Neural cell (in vitro differentiated cells): ENCODE measurements at regions not wholly inside any gene's neighbourhood (a gene's known extent, or its start where the extent isn't known, plus 50 kb on each side); places are given as distances from the start of the nearest gene placed in this dataset.

ENCODE experiments used
- H2AFZ ChIP-seq: fragments of 200-600, 300-800 bp; sonication (generic), shearing (Covaris generic); 2 replicates; pipeline ENCODE4 v1.6.0; 2014; ENCODE audit warnings: low read depth, mild to moderate bottlenecking, antibody characterized with exemption, low read length, moderate library complexity
- H3F3A ChIP-seq: fragments of 200-600 bp; shearing (Covaris generic); 2 replicates; pipeline ENCODE4 v1.6.1; 2016; ENCODE audit warnings: mild to moderate bottlenecking, moderate library complexity, mixed read lengths, antibody characterized with exemption, low read length; ENCODE audit not compliant: insufficient read depth, poor library complexity, severe bottlenecking
- H3K27ac ChIP-seq: fragments of 200-600, 300-800 bp; sonication (generic), shearing (Covaris generic); 2 replicates; pipeline ENCODE4 v1.5.1; 2014; ENCODE audit warnings: mild to moderate bottlenecking, low read length, moderate library complexity
- H3K27me3 ChIP-seq: fragments of 300-800, 200-600 bp; sonication (generic), shearing (Covaris generic); 2 replicates; pipeline ENCODE4 v1.6.0; 2014; ENCODE audit warnings: mild to moderate bottlenecking, low read depth, low read length, moderate library complexity; ENCODE audit not compliant: insufficient read depth
- H3K36me3 ChIP-seq: fragments of 300-800, 200-600 bp; sonication (generic), shearing (Covaris generic); 2 replicates; pipeline ENCODE4 v1.5.1; 2014; ENCODE audit warnings: mild to moderate bottlenecking, antibody characterized with exemption, low read length, moderate library complexity; ENCODE audit not compliant: insufficient read depth
- H3K4me2 ChIP-seq: fragments of 300-800, 200-600 bp; sonication (generic), shearing (Covaris generic); 2 replicates; pipeline ENCODE4 v1.6.0; 2014; ENCODE audit warnings: mild to moderate bottlenecking, low read length
- H3K4me3 ChIP-seq: fragments of 300-800, 200-600 bp; sonication (generic), shearing (Covaris generic); 2 replicates; pipeline ENCODE4 v1.5.1; 2014; ENCODE audit warnings: mild to moderate bottlenecking, low read length, moderate library complexity
- H3K79me2 ChIP-seq: fragments of 200-600 bp; shearing (Covaris generic); replicated peaks from 2 replicates; pipeline ENCODE4 v1.6.0; 2014; ENCODE audit warnings: mild to moderate bottlenecking, low read length, moderate library complexity; ENCODE audit not compliant: insufficient read depth
- H3K9ac ChIP-seq: fragments of 300-800, 200-600 bp; sonication (generic), shearing (Covaris generic); 2 replicates; pipeline ENCODE4 v1.6.1; 2016; ENCODE audit warnings: mild to moderate bottlenecking, low read length, mixed read lengths
- H3K9me2 ChIP-seq: fragments of 200-600 bp; shearing (Covaris generic); 2 replicates; pipeline ENCODE4 v1.6.1; 2016; ENCODE audit warnings: mild to moderate bottlenecking, low read length, mixed read lengths; ENCODE audit not compliant: insufficient read depth
- H3K9me3 ChIP-seq: fragments of 200-600, 300-800 bp; sonication (generic), shearing (Covaris generic); 2 replicates; pipeline ENCODE4 v1.6.1; 2016; ENCODE audit warnings: mild to moderate bottlenecking, mixed run types, low read length, moderate library complexity, mixed read lengths
- H4K20me1 ChIP-seq: fragments of 200-600 bp; shearing (Covaris generic); 2 replicates; pipeline ENCODE4 v1.6.1; 2016; ENCODE audit warnings: mild to moderate bottlenecking, mixed run types; ENCODE audit not compliant: insufficient read depth
- CTCF ChIP-seq: fragments of 450-650 bp; IDR thresholded peaks from 2 replicates; pipeline ENCODE4 v1.5.1; 2014; ENCODE audit warnings: antibody characterized with exemption, mild to moderate bottlenecking, moderate library complexity; ENCODE audit not compliant: poor library complexity, severe bottlenecking
- EP300 ChIP-seq: fragments of 450-650 bp; conservative IDR thresholded peaks from 2 replicates; pipeline ENCODE4 v1.6.1; 2014; ENCODE audit warnings: antibody characterized with exemption, mild to moderate bottlenecking, moderate library complexity; ENCODE audit not compliant: poor library complexity, severe bottlenecking
- EZH2 ChIP-seq: fragments of 200-600, 300-800 bp; shearing (Covaris generic), sonication (generic); IDR thresholded peaks from 2 replicates; pipeline ENCODE4 v1.6.1; 2014; ENCODE audit warnings: antibody characterized with exemption, low read length, borderline replicate concordance, mild to moderate bottlenecking; ENCODE audit not compliant: insufficient read depth, poor library complexity, severe bottlenecking
- MXI1 ChIP-seq: fragments of 450-650 bp; conservative IDR thresholded peaks from 2 replicates; pipeline ENCODE4 v1.6.1; 2014; ENCODE audit warnings: antibody characterized with exemption, mild to moderate bottlenecking; ENCODE audit not compliant: poor library complexity, severe bottlenecking
- POLR2AphosphoS5 ChIP-seq: IDR thresholded peaks from 2 replicates; pipeline ENCODE4 v1.6.1; 2012
- RAD21 ChIP-seq: fragments of 450-650 bp; conservative IDR thresholded peaks from 2 replicates; pipeline ENCODE4 v1.6.1; 2014; ENCODE audit warnings: antibody characterized with exemption, mild to moderate bottlenecking, moderate library complexity
- SMC3 ChIP-seq: fragments of 450-650 bp; conservative IDR thresholded peaks from 2 replicates; pipeline ENCODE4 v1.6.1; 2014; ENCODE audit warnings: antibody characterized with exemption, mild to moderate bottlenecking, moderate library complexity; ENCODE audit not compliant: poor library complexity
- TAF1 ChIP-seq: IDR thresholded peaks from 2 replicates; pipeline ENCODE4 v1.6.1; 2012; ENCODE audit warnings: low read depth
- TF ChIP-seq, protein P1 (sequence below): IDR thresholded peaks from 2 replicates; pipeline ENCODE4 v1.6.1; 2012; ENCODE audit warnings: borderline replicate concordance

DNA sequence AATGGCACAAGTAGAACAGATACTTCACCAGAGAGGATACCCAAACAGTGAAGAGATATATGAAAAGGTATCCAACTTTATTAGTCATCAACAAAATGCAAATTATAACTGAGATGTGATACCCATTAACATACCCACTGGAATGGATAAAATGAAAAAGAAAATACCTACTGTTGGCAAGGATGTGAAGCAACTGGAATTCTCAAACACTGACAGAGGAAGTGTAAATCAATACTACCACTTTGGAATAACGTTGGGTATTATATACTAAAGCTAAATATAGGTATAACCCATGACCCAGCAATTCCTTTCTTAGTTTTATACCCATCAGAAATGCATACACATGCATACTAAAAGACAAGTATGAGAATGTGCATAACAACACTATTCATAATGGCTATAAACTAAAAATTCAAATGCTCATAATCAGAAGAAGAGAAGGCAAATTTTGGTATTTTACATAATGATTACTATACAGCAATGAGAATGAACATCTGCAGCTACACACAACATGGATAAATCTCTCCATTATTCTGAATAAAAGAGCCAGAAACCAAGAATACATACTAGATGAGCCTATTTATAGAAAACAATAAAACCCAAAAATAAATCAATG, 80.6 kb downstream of the RPL27A start:
- TF ChIP-seq SMC3: no peak
- no peak for TF ChIP-seq POLR2AphosphoS5
- TF ChIP-seq MXI1: no peak
- TF ChIP-seq, protein P1, sequence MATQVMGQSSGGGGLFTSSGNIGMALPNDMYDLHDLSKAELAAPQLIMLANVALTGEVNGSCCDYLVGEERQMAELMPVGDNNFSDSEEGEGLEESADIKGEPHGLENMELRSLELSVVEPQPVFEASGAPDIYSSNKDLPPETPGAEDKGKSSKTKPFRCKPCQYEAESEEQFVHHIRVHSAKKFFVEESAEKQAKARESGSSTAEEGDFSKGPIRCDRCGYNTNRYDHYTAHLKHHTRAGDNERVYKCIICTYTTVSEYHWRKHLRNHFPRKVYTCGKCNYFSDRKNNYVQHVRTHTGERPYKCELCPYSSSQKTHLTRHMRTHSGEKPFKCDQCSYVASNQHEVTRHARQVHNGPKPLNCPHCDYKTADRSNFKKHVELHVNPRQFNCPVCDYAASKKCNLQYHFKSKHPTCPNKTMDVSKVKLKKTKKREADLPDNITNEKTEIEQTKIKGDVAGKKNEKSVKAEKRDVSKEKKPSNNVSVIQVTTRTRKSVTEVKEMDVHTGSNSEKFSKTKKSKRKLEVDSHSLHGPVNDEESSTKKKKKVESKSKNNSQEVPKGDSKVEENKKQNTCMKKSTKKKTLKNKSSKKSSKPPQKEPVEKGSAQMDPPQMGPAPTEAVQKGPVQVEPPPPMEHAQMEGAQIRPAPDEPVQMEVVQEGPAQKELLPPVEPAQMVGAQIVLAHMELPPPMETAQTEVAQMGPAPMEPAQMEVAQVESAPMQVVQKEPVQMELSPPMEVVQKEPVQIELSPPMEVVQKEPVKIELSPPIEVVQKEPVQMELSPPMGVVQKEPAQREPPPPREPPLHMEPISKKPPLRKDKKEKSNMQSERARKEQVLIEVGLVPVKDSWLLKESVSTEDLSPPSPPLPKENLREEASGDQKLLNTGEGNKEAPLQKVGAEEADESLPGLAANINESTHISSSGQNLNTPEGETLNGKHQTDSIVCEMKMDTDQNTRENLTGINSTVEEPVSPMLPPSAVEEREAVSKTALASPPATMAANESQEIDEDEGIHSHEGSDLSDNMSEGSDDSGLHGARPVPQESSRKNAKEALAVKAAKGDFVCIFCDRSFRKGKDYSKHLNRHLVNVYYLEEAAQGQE: no peak
- TF ChIP-seq RAD21: no peak
- TF ChIP-seq TAF1: no peak
- no peak for TF ChIP-seq EZH2
- no peak for TF ChIP-seq CTCF
- no peak for TF ChIP-seq EP300
- no peaks in the 10 kb centered on the region for H3K36me3 ChIP-seq
- no peaks in the 10 kb centered on the region for H4K20me1 ChIP-seq
- H3K9ac ChIP-seq: no peak overlapping the region
- no peak overlapping the region for H3K4me3 ChIP-seq
- H3F3A ChIP-seq: no peaks in the 10 kb centered on the region
- no peak overlapping the region for H3K4me2 ChIP-seq
- H3K27ac ChIP-seq: no peak overlapping the region
- no peaks in the 10 kb centered on the region for H3K9me2 ChIP-seq
- H3K9me3 ChIP-seq: no peaks in the 10 kb centered on the region
- no peaks in the 10 kb centered on the region for H3K27me3 ChIP-seq
- no peak overlapping the region for H2AFZ ChIP-seq
- no peaks in the 10 kb centered on the region for H3K79me2 ChIP-seq

DNA sequence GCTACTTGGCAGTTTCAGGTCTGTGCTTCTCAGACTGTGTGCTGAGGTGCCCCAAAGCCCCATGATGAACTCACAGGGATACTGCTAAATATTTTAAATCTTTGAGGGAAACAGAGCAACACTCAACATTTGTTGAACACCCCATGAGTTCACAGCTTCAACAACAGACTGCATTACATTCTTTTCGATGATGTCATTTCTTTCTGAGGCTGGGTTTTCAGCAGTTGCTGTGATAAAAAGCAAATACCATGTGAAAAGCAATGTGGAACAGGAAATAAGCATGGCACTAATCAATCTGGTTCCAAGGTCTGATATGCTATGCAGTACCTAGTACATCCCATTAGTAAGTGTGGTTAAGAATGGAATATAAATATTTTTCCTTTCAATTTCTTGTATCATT, 82.7 kb downstream of the RPL27A start:
- Histone ChIP-seq H3K27ac (no peak overlapping the region), H3K9ac (no peak overlapping the region), H3K27me3 (no peaks in the 10 kb centered on the region), H3K79me2 (no peaks in the 10 kb centered on the region), H3K9me2 (no peaks in the 10 kb centered on the region), H2AFZ (no peak overlapping the region), H3K4me3 (no peak overlapping the region), H3F3A (no peaks in the 10 kb centered on the region), H3K36me3 (no peaks in the 10 kb centered on the region), H3K4me2 (no peak overlapping the region), H4K20me1 (no peaks in the 10 kb centered on the region), H3K9me3 (no peaks in the 10 kb centered on the region)
- TF ChIP-seq MXI1 (no peak), CTCF (no peak), POLR2AphosphoS5 (no peak), EP300 (no peak), RAD21 (no peak), EZH2 (no peak), TAF1 (no peak), SMC3 (no peak)
- TF ChIP-seq, protein P1: no peak
